Loucy (cell line): ENCODE measurements at regions not wholly inside any gene's neighbourhood (a gene's known extent, or its start where the extent isn't known, plus 50 kb on each side); places are given as distances from the start of the nearest gene placed in this dataset.

Source experiments
- H2AFZ ChIP-seq: fragments of 200-600 bp; sonication (generic); 2 replicates; pipeline ENCODE4 v1.6.0; 2016; ENCODE audit warnings: antibody characterized with exemption, mild to moderate bottlenecking, low read length, moderate library complexity
- H3F3A ChIP-seq: fragments of 200-600 bp; 2 replicates; pipeline ENCODE4 v1.6.0; 2016; ENCODE audit warnings: antibody characterized with exemption, low read depth, mild to moderate bottlenecking
- H3K27me3 ChIP-seq: fragments of 200-600 bp; sonication (generic); 2 replicates; pipeline ENCODE4 v1.6.1; 2014; ENCODE audit warnings: low read length, mild to moderate bottlenecking; ENCODE audit not compliant: insufficient read depth, poor library complexity, severe bottlenecking
- H3K36me3 ChIP-seq: fragments of 200-600 bp; sonication (generic); 2 replicates; pipeline ENCODE4 v1.6.1; 2016; ENCODE audit warnings: low read length; ENCODE audit not compliant: insufficient read depth
- H3K4me1 ChIP-seq: fragments of 200-600 bp; sonication (generic); 2 replicates; pipeline ENCODE4 v1.5.1; 2014; ENCODE audit warnings: low read length, mild to moderate bottlenecking; ENCODE audit not compliant: insufficient read depth, poor library complexity, severe bottlenecking
- H3K4me2 ChIP-seq: fragments of 200-600 bp; sonication (generic); 2 replicates; pipeline ENCODE4 v1.6.0; 2014; ENCODE audit warnings: antibody characterized with exemption, low read length, low read depth, mild to moderate bottlenecking; ENCODE audit not compliant: poor library complexity, severe bottlenecking
- H3K4me3 ChIP-seq: fragments of 200-600 bp; sonication (generic); 2 replicates; pipeline ENCODE4 v1.5.1; 2014; ENCODE audit warnings: low read length, mild to moderate bottlenecking, mixed read lengths; ENCODE audit not compliant: poor library complexity, severe bottlenecking
- H3K79me2 ChIP-seq: fragments of 200-600 bp; sonication (generic); 2 replicates; pipeline ENCODE4 v1.6.1; 2014; ENCODE audit warnings: low read length; ENCODE audit not compliant: insufficient read depth
- H3K9ac ChIP-seq: fragments of 200-600 bp; sonication (generic); 2 replicates; pipeline ENCODE4 v1.6.0; 2014; ENCODE audit warnings: mild to moderate bottlenecking, low read depth, low read length, moderate library complexity; ENCODE audit not compliant: poor library complexity, severe bottlenecking
- H3K9me2 ChIP-seq: fragments of 200-600 bp; sonication (generic); replicated peaks from 2 replicates; pipeline ENCODE4 v1.6.1; 2016; ENCODE audit warnings: low read depth, low read length, mixed read lengths
- H3K9me3 ChIP-seq: fragments of 200-600 bp; sonication (generic); 2 replicates; pipeline ENCODE4 v1.6.1; 2014; ENCODE audit warnings: mild to moderate bottlenecking, antibody characterized with exemption, low read length, low read depth; ENCODE audit not compliant: insufficient read depth
- H4K20me1 ChIP-seq: fragments of 200-600 bp; sonication (generic); 2 replicates; pipeline ENCODE4 v1.6.0; 2014; ENCODE audit warnings: antibody characterized with exemption, low read length, mild to moderate bottlenecking; ENCODE audit not compliant: insufficient read depth, poor library complexity, severe bottlenecking
- EZH2phosphoT487 ChIP-seq: fragments of 200-600 bp; IDR thresholded peaks from 2 replicates; pipeline ENCODE4 v1.6.1; 2018; ENCODE audit warnings: antibody characterized with exemption, mild to moderate bottlenecking, moderate library complexity, borderline replicate concordance
- TF ChIP-seq, protein P1 (sequence below): fragments of 200-600 bp; sonication (generic); conservative IDR thresholded peaks from 2 replicates; pipeline ENCODE4 v1.5.1; 2014; ENCODE audit warnings: mild to moderate bottlenecking, antibody characterized with exemption, low read length

DNA sequence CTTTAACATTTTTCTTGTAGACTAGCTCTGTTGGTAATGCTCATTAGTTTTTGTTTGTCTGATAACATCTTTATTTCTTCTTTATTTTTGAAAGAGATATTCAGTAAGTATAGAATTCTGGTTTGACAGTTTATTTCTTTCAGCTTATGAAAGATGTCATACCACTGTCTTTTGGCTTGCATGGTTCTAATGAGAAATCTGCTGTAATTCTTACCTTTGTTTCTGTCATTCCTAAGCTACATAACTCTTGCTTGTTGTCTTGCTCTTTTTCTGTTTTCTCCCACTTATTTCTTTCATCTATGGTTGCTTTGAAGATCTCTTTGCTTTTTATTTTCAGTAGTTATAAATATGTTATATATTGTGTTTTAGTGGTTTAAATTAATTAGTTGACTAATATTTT lies 87.2 kb upstream of the PEX5L start:
- Histone ChIP-seq H2AFZ (no peak overlapping the region), H3F3A (no peaks in the 10 kb centered on the region), H3K79me2 (no peaks in the 10 kb centered on the region), H3K4me3 (no peak overlapping the region), H3K27me3 (no peaks in the 10 kb centered on the region), H3K9me2 (no peaks in the 10 kb centered on the region), H4K20me1 (no peaks in the 10 kb centered on the region), H3K9me3 (no peaks in the 10 kb centered on the region; the same call in 1 of the 2 replicates), H3K9ac (no peak overlapping the region), H3K4me2 (no peak overlapping the region), H3K4me1 (no peaks in the 10 kb centered on the region), H3K36me3 (no peaks in the 10 kb centered on the region)
- TF ChIP-seq, protein P1, sequence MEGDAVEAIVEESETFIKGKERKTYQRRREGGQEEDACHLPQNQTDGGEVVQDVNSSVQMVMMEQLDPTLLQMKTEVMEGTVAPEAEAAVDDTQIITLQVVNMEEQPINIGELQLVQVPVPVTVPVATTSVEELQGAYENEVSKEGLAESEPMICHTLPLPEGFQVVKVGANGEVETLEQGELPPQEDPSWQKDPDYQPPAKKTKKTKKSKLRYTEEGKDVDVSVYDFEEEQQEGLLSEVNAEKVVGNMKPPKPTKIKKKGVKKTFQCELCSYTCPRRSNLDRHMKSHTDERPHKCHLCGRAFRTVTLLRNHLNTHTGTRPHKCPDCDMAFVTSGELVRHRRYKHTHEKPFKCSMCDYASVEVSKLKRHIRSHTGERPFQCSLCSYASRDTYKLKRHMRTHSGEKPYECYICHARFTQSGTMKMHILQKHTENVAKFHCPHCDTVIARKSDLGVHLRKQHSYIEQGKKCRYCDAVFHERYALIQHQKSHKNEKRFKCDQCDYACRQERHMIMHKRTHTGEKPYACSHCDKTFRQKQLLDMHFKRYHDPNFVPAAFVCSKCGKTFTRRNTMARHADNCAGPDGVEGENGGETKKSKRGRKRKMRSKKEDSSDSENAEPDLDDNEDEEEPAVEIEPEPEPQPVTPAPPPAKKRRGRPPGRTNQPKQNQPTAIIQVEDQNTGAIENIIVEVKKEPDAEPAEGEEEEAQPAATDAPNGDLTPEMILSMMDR, result no peak
- TF ChIP-seq EZH2phosphoT487, result no peak

DNA sequence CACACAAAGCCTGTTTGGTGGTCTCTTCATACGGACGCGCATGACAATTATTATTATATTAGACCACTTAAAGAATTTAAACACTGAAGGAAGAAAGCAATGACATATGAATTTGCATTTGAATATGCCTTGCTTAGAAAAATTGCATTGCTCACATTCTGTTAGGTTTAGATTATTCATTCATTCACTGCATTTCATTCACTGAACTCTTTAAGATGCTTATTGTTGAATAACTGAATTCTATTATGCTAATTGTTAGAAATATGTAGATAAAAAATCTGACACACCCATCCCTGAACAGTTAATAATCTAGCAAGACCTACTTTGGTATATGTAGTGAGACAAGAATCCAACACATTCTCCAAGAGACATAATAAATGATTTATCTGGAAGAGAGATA lies 94.4 kb upstream of the PEX5L start:
- H3F3A ChIP-seq, result no peaks in the 10 kb centered on the region
- TF ChIP-seq EZH2phosphoT487, result no peak
- TF ChIP-seq, protein P1, result no peak
- H3K4me3 ChIP-seq, result no peak overlapping the region
- no peaks in the 10 kb centered on the region for H3K79me2 ChIP-seq
- no peaks in the 10 kb centered on the region for H3K9me3 ChIP-seq
- no peaks in the 10 kb centered on the region for H4K20me1 ChIP-seq
- H3K36me3 ChIP-seq, result no peaks in the 10 kb centered on the region
- H2AFZ ChIP-seq, result no peak overlapping the region
- H3K9ac ChIP-seq, result no peak overlapping the region
- H3K4me1 ChIP-seq, result no peaks in the 10 kb centered on the region
- no peaks in the 10 kb centered on the region for H3K9me2 ChIP-seq
- no peaks in the 10 kb centered on the region for H3K27me3 ChIP-seq
- no peak overlapping the region for H3K4me2 ChIP-seq

DNA sequence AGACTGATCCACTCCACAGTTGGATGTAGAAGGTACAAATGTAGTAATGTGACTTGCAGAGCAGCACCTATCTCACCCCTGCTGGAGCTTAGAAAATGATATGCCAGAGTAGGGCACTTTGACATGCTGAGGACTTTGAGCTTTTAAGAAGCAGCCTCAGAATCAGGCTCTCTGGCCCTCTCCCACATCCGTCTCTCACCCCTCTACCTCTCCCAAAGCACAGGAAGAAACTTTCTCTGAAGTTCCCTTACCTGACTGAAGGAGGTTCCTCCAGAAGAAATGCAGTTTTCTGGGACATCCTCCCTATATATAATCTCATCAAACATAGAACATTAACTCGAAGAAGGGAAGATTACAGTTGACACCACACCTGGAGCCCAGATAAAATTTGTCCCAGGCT lies 98.4 kb upstream of the PEX5L start:
- Histone ChIP-seq H3K4me2 (no peak overlapping the region), H3K9me2 (no peaks in the 10 kb centered on the region), H3K36me3 (no peaks in the 10 kb centered on the region), H3K9me3 (no peaks in the 10 kb centered on the region), H3K4me1 (no peaks in the 10 kb centered on the region), H3K4me3 (no peak overlapping the region), H3K9ac (no peak overlapping the region), H3K27me3 (no peaks in the 10 kb centered on the region), H2AFZ (no peak overlapping the region), H3K79me2 (no peaks in the 10 kb centered on the region), H4K20me1 (no peaks in the 10 kb centered on the region), H3F3A (no peaks in the 10 kb centered on the region)
- TF ChIP-seq EZH2phosphoT487, result no peak
- TF ChIP-seq, protein P1, result no peak
